ENCODE measurements at regions not wholly inside any gene's neighbourhood (a gene's known extent, or its start where the extent isn't known, plus 50 kb on each side); places are given as distances from the start of the nearest gene placed in this dataset.

DNA sequence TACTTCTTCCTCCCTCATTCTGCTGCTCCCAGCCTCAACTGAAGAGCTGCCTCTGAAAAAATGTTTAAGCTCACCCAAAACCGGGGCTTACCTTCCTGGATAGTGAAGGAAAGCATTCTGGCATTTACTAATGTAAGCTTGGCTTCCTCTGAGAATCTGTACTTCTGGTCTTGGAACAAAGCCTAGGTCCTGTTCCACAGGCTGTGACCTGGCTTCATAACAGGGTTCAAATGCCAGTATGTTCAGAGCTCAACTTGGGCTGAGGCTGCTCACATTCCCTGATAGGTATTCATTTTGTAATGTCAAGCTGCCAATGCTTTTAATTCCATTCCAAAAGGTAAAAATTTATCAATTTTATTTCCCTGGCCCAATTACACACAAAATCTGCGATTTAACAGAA lies 411.7 kb upstream of the KCNN2 start:
- DNase-seq: no peak
- H3K27ac ChIP-seq: no peak overlapping the region
- no peak overlapping the region for H3K4me3 ChIP-seq
- H3K4me1 ChIP-seq: peaks cover 0 to 6% (median 3%) of the 10 kb centered on the region in 4 donors
- no peaks in the 10 kb centered on the region for H3K9me3 ChIP-seq
- no peaks in the 10 kb centered on the region for H3K27me3 ChIP-seq
- TF ChIP-seq, protein P1, sequence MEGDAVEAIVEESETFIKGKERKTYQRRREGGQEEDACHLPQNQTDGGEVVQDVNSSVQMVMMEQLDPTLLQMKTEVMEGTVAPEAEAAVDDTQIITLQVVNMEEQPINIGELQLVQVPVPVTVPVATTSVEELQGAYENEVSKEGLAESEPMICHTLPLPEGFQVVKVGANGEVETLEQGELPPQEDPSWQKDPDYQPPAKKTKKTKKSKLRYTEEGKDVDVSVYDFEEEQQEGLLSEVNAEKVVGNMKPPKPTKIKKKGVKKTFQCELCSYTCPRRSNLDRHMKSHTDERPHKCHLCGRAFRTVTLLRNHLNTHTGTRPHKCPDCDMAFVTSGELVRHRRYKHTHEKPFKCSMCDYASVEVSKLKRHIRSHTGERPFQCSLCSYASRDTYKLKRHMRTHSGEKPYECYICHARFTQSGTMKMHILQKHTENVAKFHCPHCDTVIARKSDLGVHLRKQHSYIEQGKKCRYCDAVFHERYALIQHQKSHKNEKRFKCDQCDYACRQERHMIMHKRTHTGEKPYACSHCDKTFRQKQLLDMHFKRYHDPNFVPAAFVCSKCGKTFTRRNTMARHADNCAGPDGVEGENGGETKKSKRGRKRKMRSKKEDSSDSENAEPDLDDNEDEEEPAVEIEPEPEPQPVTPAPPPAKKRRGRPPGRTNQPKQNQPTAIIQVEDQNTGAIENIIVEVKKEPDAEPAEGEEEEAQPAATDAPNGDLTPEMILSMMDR (IDR thresholded peaks at IDR 0.05): no peak
- TF ChIP-seq POLR2A (IDR thresholded peaks at IDR 0.05) (no peak), POLR2AphosphoS5 (IDR thresholded peaks at IDR 0.05) (no peak), EP300 (IDR thresholded peaks at IDR 0.05) (no peak)
- WGBS, 5 donors: 34 to 65% (median 54%) methylated on average over 2 of the region's 2 CpGs
- no peaks in the 10 kb centered on the region for H3K36me3 ChIP-seq
- intact Hi-C loops (cut with DNase I; ENCODE audit: low total_unique reads): no loop called here

DNA sequence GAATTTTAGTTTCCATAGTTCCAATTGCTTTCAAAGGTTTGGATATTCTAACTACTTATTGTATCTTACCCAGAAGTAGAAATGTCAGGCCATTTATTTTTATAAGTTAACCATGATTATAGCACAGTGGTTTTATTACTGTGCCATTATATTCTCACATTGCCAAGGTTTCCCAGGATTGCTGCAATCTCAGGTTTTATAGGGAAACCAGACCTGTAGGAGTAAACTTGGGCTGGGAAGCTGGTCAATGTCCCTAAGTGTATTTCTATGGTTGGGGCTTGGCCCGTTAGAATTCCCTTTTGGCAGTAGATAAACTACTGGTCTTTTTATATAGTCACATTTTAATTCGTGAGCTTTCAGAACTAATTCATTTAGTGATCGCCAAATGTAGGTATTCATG lies 396.6 kb upstream of the KCNN2 start:
- 86 to 90% (median 89%) methylated on average over 3 of the region's 3 CpGs for WGBS, 5 donors
- DNase-seq: no peak
- H3K4me3 ChIP-seq: no peak overlapping the region

DNA sequence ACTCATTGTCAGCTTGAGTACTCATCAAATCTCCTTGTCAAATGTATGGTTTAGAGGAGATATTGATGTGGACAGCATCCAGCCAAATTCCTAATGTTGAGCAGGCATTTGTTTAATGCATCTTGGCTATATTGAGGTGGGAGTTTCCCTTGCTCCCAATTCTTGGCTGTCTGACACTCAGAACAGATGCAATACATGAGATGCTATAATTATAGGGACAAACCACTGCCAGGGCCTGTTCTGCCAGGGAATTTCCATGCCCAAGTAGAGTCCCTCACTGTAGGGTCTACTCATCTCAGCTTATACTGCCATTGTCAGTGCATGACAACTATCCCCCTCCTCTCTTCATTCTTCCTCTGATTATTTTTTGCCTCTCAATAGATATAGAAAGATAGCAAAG lies 392.0 kb upstream of the KCNN2 start:
- no peaks in the 10 kb centered on the region for H3K27me3 ChIP-seq
- no peaks in the 10 kb centered on the region for H3K9me3 ChIP-seq
- H3K27ac ChIP-seq: no peak overlapping the region
- no peaks in the 10 kb centered on the region for H3K36me3 ChIP-seq
- intact Hi-C loops (cut with DNase I; ENCODE audit: low total_unique reads): no loop called here
- no peaks in the 10 kb centered on the region for H3K4me1 ChIP-seq
- peak in 1 of 2 donors; percentile 15 for DNase-seq
- no peak overlapping the region for H3K4me3 ChIP-seq
- no peak for TF ChIP-seq POLR2AphosphoS5 (IDR thresholded peaks at IDR 0.05)
- no peak for TF ChIP-seq EP300 (IDR thresholded peaks at IDR 0.05)

More for the DNA sequence above, 396.6 kb upstream of the KCNN2 start:
- H3K27me3 ChIP-seq: no peaks in the 10 kb centered on the region
- intact Hi-C loops (cut with DNase I; ENCODE audit: low total_unique reads): no loop called here
- no peak for TF ChIP-seq EP300 (IDR thresholded peaks at IDR 0.05)
- no peak for TF ChIP-seq POLR2A (IDR thresholded peaks at IDR 0.05)
- no peak for TF ChIP-seq POLR2AphosphoS5 (IDR thresholded peaks at IDR 0.05)
- TF ChIP-seq, protein P1 (IDR thresholded peaks at IDR 0.05): no peak
- H3K27ac ChIP-seq: no peak overlapping the region
- H3K9me3 ChIP-seq: peaks cover 0 to 3% (median 0%) of the 10 kb centered on the region in 4 donors
- H3K4me1 ChIP-seq: no peaks in the 10 kb centered on the region
- no peaks in the 10 kb centered on the region for H3K36me3 ChIP-seq

DNA sequence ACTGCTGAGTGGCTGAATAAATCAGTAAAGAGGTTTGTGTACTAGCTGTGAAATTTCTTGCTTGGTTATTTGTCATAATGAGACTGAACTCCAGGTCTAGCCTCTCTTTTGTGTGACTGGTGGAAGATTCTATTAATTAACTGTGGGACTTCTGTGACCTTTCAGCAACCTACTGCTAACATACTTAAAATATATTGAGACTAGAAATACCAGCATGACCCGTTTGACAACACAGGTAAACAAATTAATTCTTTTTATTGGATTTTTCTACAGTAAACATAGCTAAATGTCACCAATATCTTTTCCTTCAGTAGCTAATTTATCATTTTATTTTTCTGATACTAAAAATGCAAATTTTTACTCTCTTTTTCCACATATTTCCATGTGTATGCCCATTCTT lies 390.4 kb upstream of the KCNN2 start:
- no peaks in the 10 kb centered on the region for H3K27me3 ChIP-seq
- TF ChIP-seq POLR2AphosphoS5 (IDR thresholded peaks at IDR 0.05): no peak
- TF ChIP-seq EP300 (IDR thresholded peaks at IDR 0.05): no peak
- no peak for TF ChIP-seq POLR2A (IDR thresholded peaks at IDR 0.05)
- TF ChIP-seq, protein P1 (IDR thresholded peaks at IDR 0.05): no peak
- no peaks in the 10 kb centered on the region for H3K4me1 ChIP-seq
- no peaks in the 10 kb centered on the region for H3K9me3 ChIP-seq
- H3K27ac ChIP-seq: no peak overlapping the region
- 20 to 42% (median 27%) methylated on average over 1 of the region's 1 CpG for whole genome bisulfite sequencing, 5 donors
- intact Hi-C loops (cut with DNase I; ENCODE audit: low total_unique reads): no loop called here
- no peak overlapping the region for H3K4me3 ChIP-seq
- peak in 1 of 2 donors; percentile 12 for DNase-seq
- H3K36me3 ChIP-seq: no peaks in the 10 kb centered on the region

DNA sequence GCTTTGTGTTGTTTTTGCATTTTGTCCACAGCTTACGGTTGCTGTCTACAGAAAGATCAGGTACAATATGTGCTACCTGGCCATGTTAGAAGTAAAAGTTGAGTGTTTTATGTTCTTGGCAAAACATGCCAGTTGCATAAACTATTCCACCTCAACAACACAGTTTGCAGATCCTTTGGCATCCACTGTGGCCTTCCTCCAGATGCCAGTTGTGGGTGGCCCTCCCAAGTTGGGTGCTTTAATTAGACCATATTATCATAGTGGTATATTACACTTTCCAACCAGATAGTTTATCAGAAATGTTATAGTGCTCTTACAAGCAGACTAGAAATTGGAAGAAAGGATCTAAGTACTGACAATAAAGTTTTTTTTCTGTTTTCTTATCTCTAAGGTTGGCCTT lies 386.9 kb upstream of the KCNN2 start:
- TF ChIP-seq, protein P1 (IDR thresholded peaks at IDR 0.05): no peak
- TF ChIP-seq POLR2AphosphoS5 (IDR thresholded peaks at IDR 0.05) (no peak), POLR2A (IDR thresholded peaks at IDR 0.05) (no peak), EP300 (IDR thresholded peaks at IDR 0.05) (no peak)
- no peak overlapping the region for H3K27ac ChIP-seq
- 88 to 95% (median 92%) methylated on average over 1 of the region's 1 CpG for WGBS, 5 donors
- intact Hi-C loops (cut with DNase I; ENCODE audit: low total_unique reads): no loop called here
- no peaks in the 10 kb centered on the region for H3K9me3 ChIP-seq
- H3K36me3 ChIP-seq: no peaks in the 10 kb centered on the region
- H3K4me1 ChIP-seq: no peaks in the 10 kb centered on the region
- no peak overlapping the region for H3K4me3 ChIP-seq
- no peaks in the 10 kb centered on the region for H3K27me3 ChIP-seq
- DNase-seq: no peak
